HG02642 (cell line): ENCODE measurements at regions not wholly inside any gene's neighbourhood (a gene's known extent, or its start where the extent isn't known, plus 50 kb on each side); places are given as distances from the start of the nearest gene placed in this dataset.
"Not testable (repeated sequence)": the region's sequence is repeated elsewhere in the genome, so short reads cannot be mapped to it uniquely, and the experiment has no call there.

Experiments used
- ATAC-seq: cut with Tn5 transposase; IDR thresholded peaks from one replicate; pipeline ENCODE4 v1.9.1; 2021; ENCODE audit warnings: mild to moderate bottlenecking; ENCODE audit not compliant: unreplicated experiment, poor library complexity

- no peak for ATAC-seq
Measured at GRCh38 chr10:85492684-85493083, 873.9 kb downstream of the GRID1 start.

- ATAC-seq: no peak
Measured at GRCh38 chr10:85493703-85494102, 872.9 kb downstream of the GRID1 start.

GRCh38 chr10:85504641-85505040 is 862.0 kb downstream of the GRID1 start:
- not testable (repeated sequence) for ATAC-seq

GRCh38 chr10:85508159-85508558 is 858.4 kb downstream of the GRID1 start:
- no peak for ATAC-seq

- no peak for ATAC-seq
Measured at GRCh38 chr10:85510682-85511081, 855.9 kb downstream of the GRID1 start.

- no peak for ATAC-seq
Measured at GRCh38 chr10:85513436-85513835, 853.2 kb downstream of the GRID1 start.

GRCh38 chr10:85515316-85515715 is 851.3 kb downstream of the GRID1 start:
- ATAC-seq: no peak

- ATAC-seq: no peak
Measured at GRCh38 chr10:85524001-85524666, 842.5 kb downstream of the GRID1 start.

- no peak for ATAC-seq
Measured at GRCh38 chr10:85527616-85528317, 838.8 kb downstream of the GRID1 start.

GRCh38 chr10:85528318-85528652 is 838.3 kb downstream of the GRID1 start:
- no peak for ATAC-seq

- ATAC-seq: no peak
Measured at GRCh38 chr10:85531706-85532105, 834.9 kb downstream of the GRID1 start.

GRCh38 chr10:85532773-85533172 is 833.8 kb downstream of the GRID1 start:
- no peak for ATAC-seq

GRCh38 chr10:85535926-85536325 is 830.7 kb downstream of the GRID1 start:
- no peak for ATAC-seq

- no peak for ATAC-seq
Measured at GRCh38 chr10:85537561-85537960, 829.0 kb downstream of the GRID1 start.

- no peak for ATAC-seq
Measured at GRCh38 chr10:85538601-85539000, 828.0 kb downstream of the GRID1 start.

GRCh38 chr10:85542152-85542551 is 824.4 kb downstream of the GRID1 start:
- no peak for ATAC-seq

- no peak for ATAC-seq
Measured at GRCh38 chr10:85542936-85543730, 823.5 kb downstream of the GRID1 start.

- ATAC-seq: no peak
Measured at GRCh38 chr10:85544956-85545355, 821.6 kb downstream of the GRID1 start.

- ATAC-seq: no peak
Measured at GRCh38 chr10:85545874-85546273, 820.7 kb downstream of the GRID1 start.

- ATAC-seq: no peak
Measured at GRCh38 chr10:85547460-85548023, 819.1 kb downstream of the GRID1 start.

- ATAC-seq: peak; percentile 78
Measured at GRCh38 chr10:85548034-85548433, 818.6 kb downstream of the GRID1 start.
